ENCODE measurements at regions not wholly inside any gene's neighbourhood (a gene's known extent, or its start where the extent isn't known, plus 50 kb on each side); places are given as distances from the start of the nearest gene placed in this dataset.
A peak's percentile ranks its signal among the peaks of the same experiment; 100 is the strongest.

DNA sequence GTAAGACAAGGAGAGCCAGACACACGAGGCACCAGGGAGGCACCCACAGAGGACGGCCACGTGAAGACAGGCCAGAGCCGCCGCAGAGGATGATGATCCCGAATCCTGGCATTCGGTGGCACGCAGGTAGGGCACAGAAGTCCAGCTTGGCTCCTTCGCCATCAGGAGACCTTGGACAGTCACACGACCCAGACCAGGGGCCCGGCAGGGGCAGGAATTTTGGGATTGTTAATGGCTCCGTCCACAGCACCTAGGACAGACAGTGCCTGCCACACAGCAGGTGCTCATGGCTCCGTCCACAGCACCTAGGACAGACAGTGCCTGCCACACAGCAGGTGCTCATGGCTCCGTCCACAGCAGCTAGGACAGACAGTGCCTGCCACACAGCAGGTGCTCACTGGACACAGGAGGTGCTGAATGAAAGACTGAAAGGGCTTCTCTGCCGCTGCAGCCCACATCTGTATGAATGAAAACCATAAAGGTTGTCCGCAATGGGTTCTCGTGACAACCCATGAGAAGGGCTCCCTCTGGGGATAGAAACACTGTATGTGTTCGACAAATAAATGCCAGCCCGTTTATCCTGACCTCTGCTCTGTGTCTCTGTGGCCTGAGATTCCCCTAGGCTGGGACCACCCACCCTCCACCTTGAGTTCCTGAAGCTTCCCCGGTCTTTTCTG lies 341.6 kb downstream of the CTTN start:
- TF ChIP-seq, protein P1, sequence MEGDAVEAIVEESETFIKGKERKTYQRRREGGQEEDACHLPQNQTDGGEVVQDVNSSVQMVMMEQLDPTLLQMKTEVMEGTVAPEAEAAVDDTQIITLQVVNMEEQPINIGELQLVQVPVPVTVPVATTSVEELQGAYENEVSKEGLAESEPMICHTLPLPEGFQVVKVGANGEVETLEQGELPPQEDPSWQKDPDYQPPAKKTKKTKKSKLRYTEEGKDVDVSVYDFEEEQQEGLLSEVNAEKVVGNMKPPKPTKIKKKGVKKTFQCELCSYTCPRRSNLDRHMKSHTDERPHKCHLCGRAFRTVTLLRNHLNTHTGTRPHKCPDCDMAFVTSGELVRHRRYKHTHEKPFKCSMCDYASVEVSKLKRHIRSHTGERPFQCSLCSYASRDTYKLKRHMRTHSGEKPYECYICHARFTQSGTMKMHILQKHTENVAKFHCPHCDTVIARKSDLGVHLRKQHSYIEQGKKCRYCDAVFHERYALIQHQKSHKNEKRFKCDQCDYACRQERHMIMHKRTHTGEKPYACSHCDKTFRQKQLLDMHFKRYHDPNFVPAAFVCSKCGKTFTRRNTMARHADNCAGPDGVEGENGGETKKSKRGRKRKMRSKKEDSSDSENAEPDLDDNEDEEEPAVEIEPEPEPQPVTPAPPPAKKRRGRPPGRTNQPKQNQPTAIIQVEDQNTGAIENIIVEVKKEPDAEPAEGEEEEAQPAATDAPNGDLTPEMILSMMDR (IDR thresholded peaks at IDR 0.05; ENCODE audit: poor library complexity, severe bottlenecking): peak; percentile 48
- no peak for TF ChIP-seq EZH2 (IDR thresholded peaks at IDR 0.05; ENCODE audit: borderline replicate concordance, insufficient read depth, low read length, poor library complexity, severe bottlenecking)
